ENCODE measurements at regions not wholly inside any gene's neighbourhood (a gene's known extent, or its start where the extent isn't known, plus 50 kb on each side); places are given as distances from the start of the nearest gene placed in this dataset.

DNA sequence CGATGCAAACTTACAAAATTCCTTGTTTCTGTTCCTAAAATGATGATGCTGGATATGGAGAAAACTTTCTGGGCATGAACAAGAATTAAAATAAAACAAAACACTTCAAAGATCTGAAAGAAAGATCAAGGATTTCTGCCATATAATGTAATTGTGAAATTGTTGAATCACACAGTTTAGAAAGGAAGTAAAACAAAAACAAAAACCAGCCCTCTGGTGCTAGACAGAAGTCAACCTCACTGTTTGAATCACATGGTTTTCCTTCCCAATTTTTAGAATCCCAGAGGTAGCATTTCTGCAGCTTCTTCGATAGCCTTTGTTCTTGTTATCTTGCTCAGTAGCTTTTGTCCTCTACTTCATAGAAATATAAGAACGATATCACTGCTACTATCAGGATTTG, 118.2 kb upstream of the ARGLU1 start:
- TF ChIP-seq EZH2 (IDR thresholded peaks at IDR 0.05; ENCODE audit: borderline replicate concordance), result no peak
- TF ChIP-seq, protein P1, sequence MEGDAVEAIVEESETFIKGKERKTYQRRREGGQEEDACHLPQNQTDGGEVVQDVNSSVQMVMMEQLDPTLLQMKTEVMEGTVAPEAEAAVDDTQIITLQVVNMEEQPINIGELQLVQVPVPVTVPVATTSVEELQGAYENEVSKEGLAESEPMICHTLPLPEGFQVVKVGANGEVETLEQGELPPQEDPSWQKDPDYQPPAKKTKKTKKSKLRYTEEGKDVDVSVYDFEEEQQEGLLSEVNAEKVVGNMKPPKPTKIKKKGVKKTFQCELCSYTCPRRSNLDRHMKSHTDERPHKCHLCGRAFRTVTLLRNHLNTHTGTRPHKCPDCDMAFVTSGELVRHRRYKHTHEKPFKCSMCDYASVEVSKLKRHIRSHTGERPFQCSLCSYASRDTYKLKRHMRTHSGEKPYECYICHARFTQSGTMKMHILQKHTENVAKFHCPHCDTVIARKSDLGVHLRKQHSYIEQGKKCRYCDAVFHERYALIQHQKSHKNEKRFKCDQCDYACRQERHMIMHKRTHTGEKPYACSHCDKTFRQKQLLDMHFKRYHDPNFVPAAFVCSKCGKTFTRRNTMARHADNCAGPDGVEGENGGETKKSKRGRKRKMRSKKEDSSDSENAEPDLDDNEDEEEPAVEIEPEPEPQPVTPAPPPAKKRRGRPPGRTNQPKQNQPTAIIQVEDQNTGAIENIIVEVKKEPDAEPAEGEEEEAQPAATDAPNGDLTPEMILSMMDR (IDR thresholded peaks at IDR 0.05; ENCODE audit: poor library complexity), result no peak
- TF ChIP-seq EZH2phosphoT487 (IDR thresholded peaks at IDR 0.05; ENCODE audit: low read depth, severe bottlenecking, unreplicated experiment), result no peak

Measured in hepatocyte (in vitro differentiated cells).